SJCRH30 (cell line): ENCODE measurements at regions not wholly inside any gene's neighbourhood (a gene's known extent, or its start where the extent isn't known, plus 50 kb on each side); places are given as distances from the start of the nearest gene placed in this dataset.
A peak's percentile ranks its signal among the peaks of the same experiment; 100 is the strongest.

ENCODE experiments used
- DNase-seq, 2 experiments: peaks; one replicate each; pipeline ENCODE4 v3.0.0-alpha.2; 2015 to 2020
- H3K27ac ChIP-seq: fragments of 250-450 bp; sonication (Bioruptor Pico); 2 replicates; pipeline ENCODE4 v1.5.1; 2020; ENCODE audit warnings: mild to moderate bottlenecking, moderate library complexity
- H3K27me3 ChIP-seq: fragments of 250-450 bp; sonication (Bioruptor Pico); 2 replicates; pipeline ENCODE4 v1.5.1; 2020; ENCODE audit warnings: mild to moderate bottlenecking, moderate library complexity
- H3K36me3 ChIP-seq: fragments of 250-450 bp; sonication (Bioruptor Pico); 2 replicates; pipeline ENCODE4 v1.5.1; 2020; ENCODE audit warnings: mild to moderate bottlenecking, moderate library complexity
- H3K4me1 ChIP-seq: fragments of 250-450 bp; sonication (Bioruptor Pico); 2 replicates; pipeline ENCODE4 v1.5.1; 2020; ENCODE audit warnings: mild to moderate bottlenecking, moderate library complexity
- H3K4me3 ChIP-seq: fragments of 250-450 bp; sonication (Bioruptor Pico); 2 replicates; pipeline ENCODE4 v1.5.1; 2020; ENCODE audit warnings: mild to moderate bottlenecking, moderate library complexity
- H3K9me3 ChIP-seq: fragments of 250-450 bp; sonication (Bioruptor Pico); replicated peaks from 2 replicates; pipeline ENCODE4 v1.5.1; 2020; ENCODE audit warnings: mild to moderate bottlenecking, moderate library complexity

- Histone ChIP-seq H3K9me3 (no peaks in the 10 kb centered on the region), H3K36me3 (no peaks in the 10 kb centered on the region), H3K27ac (no peak overlapping the region), H3K4me1 (peaks cover 5% of the 10 kb centered on the region; the same call in 1 of the 2 replicates), H3K27me3 (no peaks in the 10 kb centered on the region), H3K4me3 (no peak overlapping the region)
- DNase-seq = no peak
Measured at GRCh38 chr2:173419506-173419905, 64.8 kb downstream of the CDCA7 start.

- Histone ChIP-seq H3K4me1 (peaks cover 9% of the 10 kb centered on the region), H3K27me3 (no peaks in the 10 kb centered on the region), H3K27ac (no peak overlapping the region), H3K9me3 (no peaks in the 10 kb centered on the region), H3K36me3 (no peaks in the 10 kb centered on the region), H3K4me3 (no peak overlapping the region)
- DNase-seq = no peak
Measured at GRCh38 chr2:173424886-173425285, 70.2 kb downstream of the CDCA7 start.

- Histone ChIP-seq H3K4me1 (peaks cover 9% of the 10 kb centered on the region), H3K36me3 (no peaks in the 10 kb centered on the region), H3K27me3 (no peaks in the 10 kb centered on the region), H3K9me3 (no peaks in the 10 kb centered on the region), H3K4me3 (no peak overlapping the region), H3K27ac (no peak overlapping the region)
- DNase-seq = peak; percentile 21 to 30
Measured at GRCh38 chr2:173427887-173428668, 73.4 kb downstream of the CDCA7 start.

GRCh38 chr2:173431191-173431590, 76.5 kb downstream of the CDCA7 start:
- Histone ChIP-seq H3K27ac (no peak overlapping the region), H3K4me1 (peaks cover 9% of the 10 kb centered on the region), H3K36me3 (no peaks in the 10 kb centered on the region), H3K9me3 (no peaks in the 10 kb centered on the region), H3K4me3 (no peak overlapping the region), H3K27me3 (no peaks in the 10 kb centered on the region)
- DNase-seq = no peak

GRCh38 chr2:173432049-173432754, 77.5 kb downstream of the CDCA7 start:
- no peak overlapping the region for H3K27ac ChIP-seq
- no peaks in the 10 kb centered on the region for H3K27me3 ChIP-seq
- H3K4me1 ChIP-seq = peaks cover 9% of the 10 kb centered on the region
- no peak for DNase-seq
- H3K9me3 ChIP-seq = no peaks in the 10 kb centered on the region
- H3K4me3 ChIP-seq = no peak overlapping the region
- no peaks in the 10 kb centered on the region for H3K36me3 ChIP-seq

DNA sequence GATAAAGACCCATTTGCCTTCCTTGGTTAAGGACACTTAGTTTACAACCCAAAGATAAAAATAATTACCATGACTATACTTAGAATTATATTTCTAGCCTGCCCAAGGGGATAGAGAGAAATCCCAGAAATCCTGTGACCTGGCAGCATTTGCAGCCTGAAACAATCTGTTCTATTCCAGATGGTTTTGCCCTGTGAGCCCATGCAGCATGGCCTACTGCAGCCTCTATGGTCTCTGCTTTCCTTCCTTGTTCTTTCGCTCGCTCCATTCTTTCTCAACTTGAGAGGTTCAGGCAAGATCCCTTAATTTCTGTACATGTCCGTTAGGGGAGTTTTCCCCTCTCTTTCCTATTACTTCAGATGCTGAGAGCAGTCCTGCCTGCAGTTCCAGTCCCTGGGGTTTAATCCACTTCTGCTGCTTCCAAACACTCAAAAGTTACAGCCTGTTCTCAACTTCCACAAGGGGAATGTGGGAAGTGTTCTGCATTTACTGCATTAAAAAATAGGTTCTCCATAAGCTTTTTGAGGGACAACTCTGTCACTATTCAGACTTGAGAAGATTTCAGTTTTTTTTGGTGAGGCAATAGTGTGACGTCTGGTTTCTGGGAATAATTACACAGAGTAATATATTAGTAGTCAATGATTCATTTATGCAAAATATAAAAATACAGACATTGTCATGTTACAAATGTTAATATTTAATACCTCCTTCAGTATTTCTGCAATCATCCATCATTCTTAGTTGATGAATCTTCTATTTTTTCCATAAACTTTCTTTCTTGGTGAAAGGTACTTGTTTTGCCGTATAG, 80.3 kb downstream of the CDCA7 start:
- Histone ChIP-seq H3K27ac (no peak overlapping the region), H3K4me3 (no peak overlapping the region), H3K27me3 (no peaks in the 10 kb centered on the region), H3K36me3 (no peaks in the 10 kb centered on the region), H3K4me1 (no peaks in the 10 kb centered on the region; the same call in 1 of the 2 replicates), H3K9me3 (no peaks in the 10 kb centered on the region)
- DNase-seq = no peak

- H3K27me3 ChIP-seq = no peaks in the 10 kb centered on the region
- H3K4me1 ChIP-seq = no peaks in the 10 kb centered on the region; the same call in 1 of the 2 replicates
- H3K27ac ChIP-seq = no peak overlapping the region
- no peak for DNase-seq
- H3K36me3 ChIP-seq = no peaks in the 10 kb centered on the region
- no peak overlapping the region for H3K4me3 ChIP-seq
- no peaks in the 10 kb centered on the region for H3K9me3 ChIP-seq
Measured at GRCh38 chr2:173435574-173435973, 80.9 kb downstream of the CDCA7 start.

- H3K9me3 ChIP-seq = no peaks in the 10 kb centered on the region
- no peak for DNase-seq
- H3K27ac ChIP-seq = no peak overlapping the region
- no peaks in the 10 kb centered on the region for H3K27me3 ChIP-seq
- no peaks in the 10 kb centered on the region for H3K36me3 ChIP-seq
- H3K4me1 ChIP-seq = peaks cover 3% of the 10 kb centered on the region; the same call in 1 of the 2 replicates
- no peak overlapping the region for H3K4me3 ChIP-seq
Measured at GRCh38 chr2:173436088-173436487, 81.4 kb downstream of the CDCA7 start.

DNA sequence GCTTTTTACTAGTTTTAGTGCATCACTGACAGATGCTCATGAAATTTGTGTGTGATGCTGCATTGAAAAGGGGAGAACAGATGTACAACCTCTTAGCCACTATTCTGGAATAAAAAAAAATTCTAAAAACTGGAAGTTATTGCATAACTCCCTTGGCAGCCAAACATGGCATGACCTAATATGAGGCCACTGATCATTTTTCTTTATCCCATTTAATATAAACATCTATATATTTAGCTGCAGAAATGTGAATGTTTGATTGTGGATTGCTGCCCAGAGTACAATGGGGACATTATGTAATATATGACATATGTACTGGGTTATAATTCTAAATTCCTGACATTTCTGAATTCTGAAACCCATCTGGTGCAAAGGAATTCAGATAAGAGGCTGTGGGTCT, 86.5 kb downstream of the CDCA7 start:
- DNase-seq = no peak
- Histone ChIP-seq H3K36me3 (no peaks in the 10 kb centered on the region), H3K9me3 (no peaks in the 10 kb centered on the region), H3K27me3 (no peaks in the 10 kb centered on the region), H3K4me1 (peaks cover 6% of the 10 kb centered on the region; the same call in 1 of the 2 replicates), H3K27ac (no peak overlapping the region), H3K4me3 (no peak overlapping the region)

- H3K4me3 ChIP-seq = no peak overlapping the region
- DNase-seq = no peak
- H3K36me3 ChIP-seq = no peaks in the 10 kb centered on the region
- peaks cover 6% of the 10 kb centered on the region; the same call in 1 of the 2 replicates for H3K4me1 ChIP-seq
- H3K27me3 ChIP-seq = no peaks in the 10 kb centered on the region
- no peak overlapping the region for H3K27ac ChIP-seq
- H3K9me3 ChIP-seq = no peaks in the 10 kb centered on the region
Measured at GRCh38 chr2:173442542-173442941, 87.9 kb downstream of the CDCA7 start.

- no peak for DNase-seq
- Histone ChIP-seq H3K27ac (no peak overlapping the region), H3K9me3 (no peaks in the 10 kb centered on the region), H3K4me3 (no peak overlapping the region), H3K36me3 (no peaks in the 10 kb centered on the region), H3K27me3 (no peaks in the 10 kb centered on the region), H3K4me1 (peaks cover 3% of the 10 kb centered on the region; the same call in 1 of the 2 replicates)
Measured at GRCh38 chr2:173446722-173447121, 92.0 kb downstream of the CDCA7 start.

- Histone ChIP-seq H3K4me1 (peaks cover 3% of the 10 kb centered on the region; the same call in 1 of the 2 replicates), H3K27ac (peak overlapping the region; percentile 28; the same call in 1 of the 2 replicates)
- DNase-seq = peak; percentile 95 to 97
Measured at GRCh38 chr2:173448938-173449471, 94.3 kb downstream of the CDCA7 start.

GRCh38 chr2:173451118-173451517, 96.4 kb downstream of the CDCA7 start:
- DNase-seq = peak in 1 of 2 experiments; percentile 12
- Histone ChIP-seq H3K27ac (no peak overlapping the region), H3K9me3 (no peaks in the 10 kb centered on the region), H3K36me3 (no peaks in the 10 kb centered on the region), H3K27me3 (no peaks in the 10 kb centered on the region), H3K4me1 (peaks cover 3% of the 10 kb centered on the region; the same call in 1 of the 2 replicates), H3K4me3 (no peak overlapping the region)

More at GRCh38 chr2:173448938-173449471, 94.3 kb downstream of the CDCA7 start:
- Histone ChIP-seq H3K36me3 (no peaks in the 10 kb centered on the region), H3K4me3 (peak overlapping the region; percentile 60), H3K27me3 (no peaks in the 10 kb centered on the region), H3K9me3 (no peaks in the 10 kb centered on the region)

DNA sequence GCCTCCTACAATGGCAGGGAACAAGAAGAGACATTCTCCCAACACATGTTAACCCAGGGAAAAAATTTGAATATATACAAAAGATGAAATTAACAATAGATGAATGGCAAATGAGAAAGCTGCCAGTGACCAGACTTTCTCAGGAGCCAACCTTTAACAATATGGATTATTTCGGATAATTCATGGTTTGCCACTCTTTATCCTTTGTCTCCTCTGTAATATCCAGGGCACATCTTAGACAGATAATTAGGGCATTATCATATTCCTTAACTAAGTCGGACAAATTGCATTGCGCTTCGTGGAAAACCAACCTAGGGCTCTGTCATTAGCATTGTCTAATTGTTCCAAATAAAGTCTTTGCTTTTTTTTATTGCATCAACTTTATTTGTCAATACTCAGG, 97.3 kb downstream of the CDCA7 start:
- H3K27me3 ChIP-seq = no peaks in the 10 kb centered on the region
- H3K4me3 ChIP-seq = no peak overlapping the region
- peaks cover 3% of the 10 kb centered on the region; the same call in 1 of the 2 replicates for H3K4me1 ChIP-seq
- no peak for DNase-seq
- H3K36me3 ChIP-seq = no peaks in the 10 kb centered on the region
- H3K9me3 ChIP-seq = no peaks in the 10 kb centered on the region
- no peak overlapping the region for H3K27ac ChIP-seq
